GM19397 (cell line): ENCODE measurements at regions not wholly inside any gene's neighbourhood (a gene's known extent, or its start where the extent isn't known, plus 50 kb on each side); places are given as distances from the start of the nearest gene placed in this dataset.
"Not testable (repeated sequence)": the region's sequence is repeated elsewhere in the genome, so short reads cannot be mapped to it uniquely, and the experiment has no call there.

Source experiments
- ATAC-seq: cut with Tn5 transposase; IDR thresholded peaks from one replicate; pipeline ENCODE4 v1.9.1; 2021; ENCODE audit warnings: mild to moderate bottlenecking, moderate library complexity; ENCODE audit not compliant: unreplicated experiment

DNA sequence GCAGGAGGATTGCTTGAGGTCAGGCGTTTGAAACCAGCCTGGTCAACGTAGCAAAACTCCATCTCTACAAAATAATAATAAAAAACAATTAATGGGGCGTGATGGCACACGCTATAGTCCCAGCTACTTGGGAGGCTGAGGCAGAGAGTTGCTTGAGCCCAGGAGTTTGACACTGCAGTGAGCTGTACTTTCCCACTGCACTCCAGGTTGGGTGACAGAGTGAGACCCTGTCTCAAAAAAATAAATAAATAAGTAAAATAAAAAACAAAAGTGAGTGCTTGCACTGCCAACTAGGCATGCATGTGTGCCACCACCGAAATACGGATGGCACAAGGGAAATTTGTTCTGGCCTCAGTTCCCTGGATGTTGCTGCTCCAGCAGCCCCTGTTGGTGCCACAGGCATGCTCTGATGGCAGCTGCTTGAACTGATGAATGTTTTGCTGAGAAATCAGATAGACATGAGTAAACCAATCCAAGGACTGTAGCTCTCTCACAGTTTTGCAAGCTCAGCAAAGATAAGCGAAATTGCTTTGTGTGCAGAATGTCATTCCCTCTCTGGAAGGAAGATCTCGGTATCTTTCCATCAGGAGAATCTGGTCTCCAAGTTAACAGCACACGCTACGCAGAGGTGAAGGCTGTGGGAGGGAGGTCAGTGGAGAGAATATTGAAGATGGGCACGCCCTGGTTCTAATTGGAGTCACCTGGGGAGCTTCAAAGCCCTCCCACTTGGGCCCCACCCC lies 188.0 kb upstream of the SLC24A3 start:
- no peak for ATAC-seq

DNA sequence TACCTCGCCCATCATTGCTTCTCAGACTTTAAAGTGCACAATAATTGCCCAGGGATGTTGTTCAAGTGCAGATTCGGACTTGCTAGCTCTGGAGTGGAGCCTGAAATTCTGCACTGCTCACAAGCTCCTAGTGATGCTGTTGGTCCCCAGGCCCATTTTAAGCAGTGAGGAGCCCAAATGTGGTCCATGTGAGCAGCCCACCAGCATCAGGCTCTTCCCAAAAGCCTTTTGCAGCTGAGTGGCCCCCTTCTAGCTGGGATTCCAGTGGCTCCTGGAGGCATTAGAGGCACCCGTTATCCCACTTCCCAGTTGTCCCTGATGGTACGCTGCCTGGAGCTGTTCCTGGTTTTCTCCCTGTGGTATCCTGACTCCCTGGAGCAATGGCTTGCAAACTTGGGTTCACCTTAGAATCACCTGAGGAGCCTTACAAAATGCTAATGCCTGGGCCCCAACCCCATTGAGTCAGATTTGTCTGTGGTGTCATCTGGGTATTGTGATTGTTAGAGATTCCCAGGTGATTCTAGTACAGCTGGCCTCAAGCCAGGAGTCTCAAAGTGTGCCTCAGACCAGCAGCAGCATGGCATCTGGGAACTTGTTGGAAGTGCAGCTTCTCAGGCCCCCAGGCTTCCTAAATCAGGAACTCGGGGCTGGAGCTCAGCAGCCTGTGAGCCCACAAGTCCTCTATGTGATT lies 186.9 kb upstream of the SLC24A3 start:
- no peak for ATAC-seq

DNA sequence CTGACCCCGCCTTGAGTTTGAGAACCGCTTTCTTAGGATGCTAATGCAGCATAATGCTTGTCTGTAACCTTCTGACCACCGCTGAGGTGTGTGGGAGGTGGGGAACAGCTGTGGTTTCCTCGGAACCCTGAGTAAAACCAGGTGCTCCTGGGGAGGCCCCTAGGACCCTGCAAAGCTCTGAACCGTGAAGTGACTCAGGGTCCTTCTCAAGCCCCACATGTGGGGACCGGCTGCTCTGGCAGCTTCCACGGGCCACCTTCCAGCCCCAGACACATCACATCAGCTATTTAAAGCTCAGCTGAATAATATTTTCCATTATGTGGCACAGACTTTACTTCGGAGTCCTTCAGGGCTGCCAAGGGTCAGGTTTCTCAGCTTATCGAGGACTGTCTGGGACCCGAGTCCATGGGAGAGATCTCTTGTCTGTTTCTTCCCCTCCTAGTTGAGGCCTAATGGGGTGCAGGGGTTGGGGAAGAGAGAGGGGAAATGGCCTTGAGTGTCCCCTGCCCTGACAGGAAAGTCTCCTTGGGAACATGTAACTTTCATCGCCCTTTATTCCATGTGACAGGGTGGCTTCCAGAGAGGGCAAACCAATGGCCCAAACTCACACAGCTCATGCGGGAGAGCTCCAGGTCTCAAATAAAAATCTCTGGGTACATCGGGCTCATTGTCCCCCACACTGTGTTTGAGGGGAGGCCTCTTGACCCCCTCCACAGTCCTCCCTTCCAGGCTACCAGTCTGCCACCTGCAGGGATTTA lies 186.1 kb upstream of the SLC24A3 start:
- ATAC-seq: peak; percentile 54

DNA sequence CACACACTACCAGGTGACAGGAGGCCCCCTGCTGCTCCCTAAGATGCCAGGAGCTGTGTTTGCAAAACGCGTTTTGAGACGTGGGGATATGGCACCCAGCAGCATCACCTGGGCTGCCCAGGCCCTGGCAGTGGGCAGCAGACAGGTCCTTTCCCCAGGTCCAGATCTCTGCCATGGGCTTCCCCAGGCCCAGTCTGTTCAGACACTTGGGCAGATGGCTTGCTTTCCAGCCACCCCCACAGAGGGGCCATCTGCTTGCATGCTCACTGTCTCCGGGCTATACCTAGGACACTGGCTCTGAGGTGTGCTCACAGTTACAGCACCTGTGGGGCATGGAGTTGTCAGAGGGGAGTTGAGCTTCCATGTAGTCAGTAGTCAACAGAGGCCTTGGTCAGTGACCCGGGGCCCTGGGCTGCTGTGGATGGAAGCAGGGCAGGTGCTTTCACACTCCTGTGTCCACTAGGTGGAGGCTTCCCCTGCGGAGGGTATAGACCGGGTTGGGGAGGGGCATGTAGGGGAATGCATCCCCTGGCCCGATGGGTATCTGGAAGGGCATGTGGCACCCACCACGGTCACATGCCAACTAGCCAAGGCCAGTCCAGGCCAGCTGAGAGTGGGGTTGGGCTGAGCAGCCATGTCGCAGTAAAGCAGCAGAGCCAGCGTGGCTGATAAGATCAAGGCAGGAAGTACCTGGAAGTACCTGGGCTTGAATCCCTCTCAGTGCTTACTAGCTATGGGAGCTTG lies 185.4 kb upstream of the SLC24A3 start:
- no peak for ATAC-seq

DNA sequence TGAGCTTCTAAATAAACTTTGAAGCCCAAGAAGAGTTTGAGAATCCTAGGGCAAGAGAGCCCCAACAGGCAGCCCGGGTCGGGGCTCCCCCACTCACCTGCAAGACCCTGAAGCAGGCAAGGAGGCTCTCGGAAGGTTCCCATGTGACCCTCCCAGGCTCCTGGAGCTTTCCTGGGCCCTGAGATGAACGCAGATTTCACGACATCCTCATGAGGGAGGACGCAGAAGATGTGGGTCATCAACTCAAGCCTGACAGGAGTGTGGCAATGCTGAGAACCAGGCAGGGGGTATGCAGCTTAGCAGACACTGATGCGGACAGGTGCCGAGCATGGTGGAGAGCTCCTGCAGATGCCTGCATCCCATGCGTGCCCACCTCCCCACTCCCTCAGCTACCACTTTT lies 184.5 kb upstream of the SLC24A3 start:
- ATAC-seq: no peak

DNA sequence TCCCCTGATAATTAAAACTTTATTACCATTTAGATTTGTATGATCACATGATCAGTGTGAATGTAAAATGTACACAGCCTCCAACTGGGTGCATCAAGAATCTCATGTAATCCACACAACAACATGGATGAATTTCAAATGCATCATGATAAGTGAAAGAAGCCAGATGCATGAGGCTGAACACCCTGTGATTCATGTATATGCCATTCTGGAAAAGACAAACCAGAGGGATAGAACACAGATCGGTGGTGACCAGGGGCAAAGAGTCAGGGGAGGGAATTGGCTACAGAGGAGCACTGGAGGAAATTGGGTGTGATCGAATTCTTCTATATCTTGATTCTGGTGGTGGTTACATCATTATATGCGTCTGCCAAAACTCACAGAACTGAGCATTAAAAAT lies 170.7 kb upstream of the SLC24A3 start:
- ATAC-seq: no peak

DNA sequence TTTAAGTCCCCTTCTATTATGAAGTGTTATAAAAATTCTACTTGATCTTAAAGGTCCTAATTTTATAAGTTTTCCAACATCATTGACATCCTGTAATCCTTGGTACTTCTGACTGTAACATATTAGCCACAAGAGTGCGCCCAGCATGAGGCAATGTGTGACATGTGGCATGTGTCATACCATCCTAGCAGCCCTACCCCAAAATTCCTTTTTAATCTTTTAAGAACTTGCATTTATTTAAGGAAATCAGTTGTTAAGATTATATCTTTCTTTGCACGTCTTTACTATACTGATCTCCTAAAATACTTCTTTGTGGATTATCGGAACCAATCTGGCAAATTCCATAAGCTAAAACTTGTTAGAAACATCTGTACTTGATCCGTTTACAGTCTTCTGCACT lies 167.1 kb upstream of the SLC24A3 start:
- no peak for ATAC-seq

DNA sequence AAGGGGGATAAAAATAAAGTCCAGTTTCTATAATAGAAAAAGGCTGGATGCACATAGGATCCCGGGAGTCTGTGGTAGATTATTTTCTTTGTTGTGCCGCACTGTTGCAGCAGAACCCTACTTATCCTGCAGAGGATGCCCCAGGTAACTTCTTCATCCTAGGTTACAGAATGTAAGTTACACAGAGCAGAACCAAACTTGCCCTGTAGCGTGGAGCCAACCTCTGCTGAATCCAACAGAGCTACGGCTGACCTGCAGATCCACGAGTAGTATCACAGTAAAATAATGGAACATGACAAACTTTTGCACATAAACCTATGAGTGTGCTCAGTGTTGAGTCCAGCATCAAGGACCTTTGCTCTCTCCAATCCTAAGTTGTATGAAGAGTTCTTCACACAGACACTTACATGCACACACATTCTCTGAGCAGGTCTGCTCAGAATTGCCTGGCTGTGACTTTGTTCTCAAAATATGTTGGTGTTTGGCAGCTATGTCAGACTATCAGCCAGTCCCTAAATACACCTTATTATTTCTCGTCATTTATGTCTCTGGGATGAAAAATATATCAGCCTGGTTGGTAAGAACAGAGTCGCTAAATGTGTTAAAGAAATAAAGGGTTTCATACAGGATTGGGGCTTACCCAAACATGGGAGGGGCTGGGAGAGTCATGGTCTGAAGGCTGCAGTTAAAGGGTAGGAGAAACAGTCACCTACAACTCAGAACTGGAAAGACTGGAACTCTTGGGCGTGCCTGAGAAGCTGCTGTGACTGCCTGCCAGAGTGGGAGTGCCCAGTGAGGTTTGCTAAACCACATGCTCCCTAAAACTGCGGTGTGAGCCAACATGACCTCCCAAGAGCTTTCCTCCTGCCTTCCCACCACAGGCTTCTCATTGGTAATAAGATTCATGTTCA lies 165.1 kb upstream of the SLC24A3 start:
- no peak for ATAC-seq

DNA sequence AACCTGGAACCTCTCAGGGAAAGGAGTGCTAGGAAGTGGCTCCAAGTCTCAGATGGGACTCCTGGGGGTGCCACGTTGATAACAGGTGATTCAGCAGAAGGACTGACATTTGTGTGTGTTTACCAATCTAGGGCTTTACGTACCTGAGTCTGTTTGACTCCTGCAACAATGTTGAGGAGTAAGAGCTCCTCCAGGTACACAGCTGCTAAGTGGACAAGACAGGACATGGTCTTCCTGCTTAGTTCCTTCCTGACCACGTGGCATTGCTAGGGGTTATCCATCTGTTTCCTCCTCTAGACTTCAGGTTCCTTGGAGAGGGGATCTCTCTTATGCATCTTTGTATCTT lies 164.5 kb upstream of the SLC24A3 start:
- no peak for ATAC-seq

DNA sequence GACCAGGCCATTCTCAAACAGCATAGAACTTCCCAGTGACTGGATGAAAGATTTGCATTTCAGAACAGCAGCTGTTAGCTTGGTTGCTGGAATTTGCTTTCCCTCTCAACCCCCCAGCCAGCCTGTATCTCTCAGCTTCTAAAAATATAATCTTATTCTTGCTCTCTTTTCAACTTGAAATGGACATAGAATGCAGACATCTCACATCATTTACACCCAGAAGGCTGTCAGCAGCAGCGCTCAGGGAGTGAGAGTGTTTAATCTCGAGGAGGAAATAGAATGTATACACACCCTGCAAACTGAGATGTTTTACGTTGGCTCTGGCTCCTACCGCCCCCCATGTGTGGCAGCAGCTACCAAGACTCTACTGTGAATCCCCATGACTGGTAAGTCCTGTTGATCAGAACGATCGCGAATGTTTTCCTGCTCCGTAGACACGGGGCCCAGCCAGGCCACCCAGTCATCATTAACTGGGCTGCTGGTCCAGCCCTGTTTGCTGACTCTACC lies 163.4 kb upstream of the SLC24A3 start:
- ATAC-seq: no peak

DNA sequence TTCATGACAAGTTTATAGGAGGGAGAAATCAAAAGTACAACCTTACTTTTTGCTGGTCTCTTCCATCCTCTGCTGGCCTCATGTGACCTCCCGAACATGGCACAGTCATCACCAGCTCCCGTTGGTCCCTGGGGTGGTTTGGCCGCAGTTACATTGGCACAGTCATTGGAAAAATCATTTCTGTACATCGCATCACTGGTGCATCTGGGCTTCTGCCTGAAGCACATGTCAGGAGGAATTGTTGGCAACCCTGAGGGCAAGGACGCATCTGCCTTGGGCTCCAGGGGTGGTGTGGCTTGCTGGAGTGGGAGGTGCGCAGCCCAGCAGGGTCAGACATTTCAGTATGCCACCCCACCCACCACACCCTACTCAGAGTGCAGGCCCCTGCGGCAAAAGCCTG lies 162.9 kb upstream of the SLC24A3 start:
- ATAC-seq: no peak

DNA sequence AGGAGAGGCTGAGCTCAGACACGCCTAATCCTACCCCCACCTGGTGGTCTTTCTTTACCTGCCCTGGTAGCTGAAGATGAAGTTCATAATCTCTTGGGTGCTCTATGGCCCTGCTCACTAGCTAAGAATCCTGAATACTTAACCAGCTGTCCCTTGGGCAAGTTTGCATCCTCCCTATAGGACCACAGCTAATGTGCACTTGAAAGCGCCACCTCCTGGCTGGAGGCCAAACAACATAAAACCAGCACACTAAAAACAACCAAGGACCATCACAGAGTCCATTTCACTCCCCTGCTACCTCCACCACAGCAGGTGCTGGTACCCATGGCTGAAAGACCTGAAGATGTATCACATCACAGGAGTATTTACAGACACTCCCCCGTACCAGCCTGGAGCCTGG lies 155.5 kb upstream of the SLC24A3 start:
- no peak for ATAC-seq

DNA sequence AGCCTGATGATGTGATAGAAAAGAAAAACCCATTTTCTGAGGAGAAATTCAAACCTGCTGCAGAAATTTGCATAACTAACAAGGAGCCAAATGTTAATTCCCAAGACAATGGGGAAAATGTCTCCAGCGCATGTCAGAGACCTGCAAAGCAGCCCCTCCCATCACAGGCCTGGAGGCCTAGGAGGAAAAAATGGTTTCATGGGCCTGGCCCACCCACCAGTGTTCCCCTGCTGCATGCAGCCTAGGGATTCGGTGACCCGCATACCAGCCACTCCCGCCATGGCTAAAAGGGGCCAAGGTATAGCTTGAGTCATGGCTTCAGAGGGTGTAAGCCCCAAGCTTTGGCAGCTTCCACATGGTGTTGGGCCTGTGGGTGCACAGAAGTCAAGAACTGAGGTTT lies 147.7 kb upstream of the SLC24A3 start:
- not testable (repeated sequence) for ATAC-seq

DNA sequence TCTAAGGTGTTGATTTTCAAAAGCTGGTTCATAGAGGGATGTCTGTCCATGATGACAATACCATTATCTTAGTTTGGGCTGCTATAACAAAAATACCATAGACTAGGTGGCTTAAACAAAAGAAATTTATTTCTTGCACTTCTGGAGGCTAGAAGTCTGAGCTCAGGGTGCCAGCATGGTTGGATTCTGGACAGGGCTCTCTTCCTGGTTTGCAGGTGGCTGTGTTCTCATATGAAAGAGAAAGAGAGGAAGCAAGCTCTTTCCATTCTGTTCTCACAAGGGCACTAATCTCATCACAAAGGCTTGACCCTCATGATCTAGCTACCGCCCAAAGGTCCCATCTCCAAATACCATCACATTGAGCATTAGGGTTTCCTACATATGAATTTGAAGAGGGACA lies 144.5 kb upstream of the SLC24A3 start:
- no peak for ATAC-seq

DNA sequence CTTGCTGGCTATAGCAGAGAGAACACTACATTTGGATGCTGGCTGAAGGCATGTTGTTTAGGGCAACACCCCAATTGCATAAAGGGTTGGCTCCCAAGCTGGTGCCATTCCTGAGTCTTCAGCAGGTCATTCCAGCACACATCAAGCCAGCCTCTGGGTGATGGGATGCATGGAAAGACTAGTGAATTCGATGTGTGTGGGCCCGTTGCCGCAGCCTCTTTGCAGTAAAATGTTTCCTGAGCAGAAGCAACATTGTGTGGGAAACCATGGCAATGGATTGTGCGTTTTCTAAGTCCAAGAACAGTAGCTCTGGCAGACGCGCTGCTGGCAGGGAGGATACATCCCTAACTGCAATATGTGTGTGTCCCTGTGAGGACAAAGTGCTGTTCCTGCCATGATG lies 142.4 kb upstream of the SLC24A3 start:
- ATAC-seq: no peak

DNA sequence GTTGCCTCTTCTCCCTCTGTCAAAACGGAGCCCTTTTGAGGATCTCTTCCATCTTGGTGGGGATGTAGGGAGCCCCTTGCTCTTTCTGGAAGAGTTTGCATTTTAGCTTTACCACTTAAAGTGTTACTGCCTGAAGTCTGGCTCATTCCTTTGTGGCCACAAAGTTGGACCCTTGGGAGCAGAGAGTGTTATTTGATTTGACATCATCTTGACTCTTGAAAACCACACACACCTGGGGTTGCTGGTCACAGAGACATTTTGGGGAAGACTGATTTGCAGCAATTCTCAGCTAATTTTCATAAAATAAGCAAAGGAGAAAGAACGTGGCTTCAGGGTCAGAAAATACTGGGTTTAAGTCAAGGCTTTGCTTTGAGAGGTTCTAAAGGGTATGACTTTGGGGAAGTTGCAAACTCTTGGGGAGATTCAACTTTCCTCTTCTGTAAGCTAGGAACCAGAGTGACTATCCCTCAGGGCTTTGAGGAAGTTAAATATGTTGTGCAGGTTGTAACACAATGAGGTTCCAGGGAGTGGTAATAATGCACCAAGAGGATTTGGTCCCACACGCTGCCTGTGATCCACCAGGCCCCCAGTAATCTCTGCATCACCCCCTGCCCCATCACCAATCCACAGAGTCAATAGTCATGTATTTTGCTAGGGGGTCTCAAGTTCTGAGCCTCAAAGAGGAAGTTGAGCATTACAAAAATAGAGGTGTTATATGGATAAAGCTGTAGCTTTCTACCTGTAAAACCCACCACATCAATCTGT lies 141.6 kb upstream of the SLC24A3 start:
- peak; percentile 40 for ATAC-seq

DNA sequence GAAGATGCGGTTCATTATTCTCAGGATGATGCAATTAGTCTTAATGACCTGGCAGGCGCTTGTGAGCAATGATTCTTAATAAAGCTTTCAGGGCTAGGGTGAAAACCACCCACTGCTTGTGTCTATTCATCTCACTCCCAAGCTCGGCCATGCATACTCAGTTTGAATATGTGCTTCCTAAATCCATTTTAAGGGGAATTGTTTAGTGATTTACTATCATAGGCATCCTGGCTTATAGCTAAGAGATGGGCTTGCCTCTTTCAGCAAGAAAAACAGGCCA lies 141.1 kb upstream of the SLC24A3 start:
- peak; percentile 41 for ATAC-seq

DNA sequence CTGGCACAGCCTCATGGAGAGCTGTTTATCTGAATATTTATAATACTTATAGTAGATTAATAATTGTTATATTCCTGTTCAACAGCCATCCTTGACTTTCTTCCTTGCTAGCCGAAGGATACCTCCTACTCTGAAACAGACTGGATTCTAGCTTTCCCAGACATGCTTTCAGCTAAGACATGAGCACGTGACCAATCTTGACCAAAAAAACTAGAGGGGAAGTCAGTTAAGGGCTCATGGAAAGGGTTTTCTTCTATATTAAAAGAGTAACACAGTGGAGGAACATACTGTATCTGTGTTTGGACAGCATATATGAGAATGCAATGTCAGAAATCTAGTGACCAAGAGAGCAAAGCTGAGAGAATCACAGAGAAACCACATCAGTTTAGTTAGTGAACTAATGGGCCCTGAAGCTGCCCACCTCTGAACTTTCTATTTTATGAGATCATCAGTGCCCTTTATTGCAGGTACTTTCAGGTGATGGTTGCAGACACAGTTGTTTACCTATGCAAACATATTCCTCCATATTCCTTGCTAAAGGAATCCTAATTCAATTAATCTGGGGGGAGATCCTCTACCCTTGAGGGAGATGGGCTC lies 140.4 kb upstream of the SLC24A3 start:
- ATAC-seq: no peak

DNA sequence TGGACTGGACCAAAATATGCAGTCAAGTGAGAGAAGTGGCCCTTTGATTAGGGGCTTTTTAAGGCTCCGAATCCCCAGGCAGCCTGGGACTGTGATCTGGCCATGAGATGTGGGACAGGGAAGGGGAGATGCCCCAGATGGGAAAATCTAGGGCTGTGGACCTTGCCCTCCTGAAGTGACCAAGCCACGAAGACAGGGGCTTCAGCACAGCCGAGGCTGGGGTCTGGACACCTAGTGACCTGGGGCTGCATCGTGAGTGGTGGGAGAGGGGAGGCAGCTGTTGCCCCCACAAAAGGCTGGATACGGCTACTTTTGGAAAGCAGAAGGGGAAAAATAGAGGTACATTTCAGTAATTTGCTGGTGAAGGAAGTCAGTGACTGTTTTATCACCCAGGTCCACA lies 139.5 kb upstream of the SLC24A3 start:
- no peak for ATAC-seq
